Neural cell (in vitro differentiated cells): ENCODE measurements at regions not wholly inside any gene's neighbourhood (a gene's known extent, or its start where the extent isn't known, plus 50 kb on each side); places are given as distances from the start of the nearest gene placed in this dataset.

ENCODE experiments used
- H2AFZ ChIP-seq: fragments of 200-600, 300-800 bp; sonication (generic), shearing (Covaris generic); 2 replicates; pipeline ENCODE4 v1.6.0; 2014; ENCODE audit warnings: low read depth, mild to moderate bottlenecking, antibody characterized with exemption, low read length, moderate library complexity
- H3F3A ChIP-seq: fragments of 200-600 bp; shearing (Covaris generic); 2 replicates; pipeline ENCODE4 v1.6.1; 2016; ENCODE audit warnings: mild to moderate bottlenecking, moderate library complexity, mixed read lengths, antibody characterized with exemption, low read length; ENCODE audit not compliant: insufficient read depth, poor library complexity, severe bottlenecking
- H3K27ac ChIP-seq: fragments of 200-600, 300-800 bp; sonication (generic), shearing (Covaris generic); 2 replicates; pipeline ENCODE4 v1.5.1; 2014; ENCODE audit warnings: mild to moderate bottlenecking, low read length, moderate library complexity
- H3K27me3 ChIP-seq: fragments of 300-800, 200-600 bp; sonication (generic), shearing (Covaris generic); 2 replicates; pipeline ENCODE4 v1.6.0; 2014; ENCODE audit warnings: mild to moderate bottlenecking, low read depth, low read length, moderate library complexity; ENCODE audit not compliant: insufficient read depth
- H3K36me3 ChIP-seq: fragments of 300-800, 200-600 bp; sonication (generic), shearing (Covaris generic); 2 replicates; pipeline ENCODE4 v1.5.1; 2014; ENCODE audit warnings: mild to moderate bottlenecking, antibody characterized with exemption, low read length, moderate library complexity; ENCODE audit not compliant: insufficient read depth
- H3K4me2 ChIP-seq: fragments of 300-800, 200-600 bp; sonication (generic), shearing (Covaris generic); 2 replicates; pipeline ENCODE4 v1.6.0; 2014; ENCODE audit warnings: mild to moderate bottlenecking, low read length
- H3K4me3 ChIP-seq: fragments of 300-800, 200-600 bp; sonication (generic), shearing (Covaris generic); 2 replicates; pipeline ENCODE4 v1.5.1; 2014; ENCODE audit warnings: mild to moderate bottlenecking, low read length, moderate library complexity
- H3K79me2 ChIP-seq: fragments of 200-600 bp; shearing (Covaris generic); replicated peaks from 2 replicates; pipeline ENCODE4 v1.6.0; 2014; ENCODE audit warnings: mild to moderate bottlenecking, low read length, moderate library complexity; ENCODE audit not compliant: insufficient read depth
- H3K9ac ChIP-seq: fragments of 300-800, 200-600 bp; sonication (generic), shearing (Covaris generic); 2 replicates; pipeline ENCODE4 v1.6.1; 2016; ENCODE audit warnings: mild to moderate bottlenecking, low read length, mixed read lengths
- H3K9me2 ChIP-seq: fragments of 200-600 bp; shearing (Covaris generic); 2 replicates; pipeline ENCODE4 v1.6.1; 2016; ENCODE audit warnings: mild to moderate bottlenecking, low read length, mixed read lengths; ENCODE audit not compliant: insufficient read depth
- H3K9me3 ChIP-seq: fragments of 200-600, 300-800 bp; sonication (generic), shearing (Covaris generic); 2 replicates; pipeline ENCODE4 v1.6.1; 2016; ENCODE audit warnings: mild to moderate bottlenecking, mixed run types, low read length, moderate library complexity, mixed read lengths
- H4K20me1 ChIP-seq: fragments of 200-600 bp; shearing (Covaris generic); 2 replicates; pipeline ENCODE4 v1.6.1; 2016; ENCODE audit warnings: mild to moderate bottlenecking, mixed run types; ENCODE audit not compliant: insufficient read depth
- EP300 ChIP-seq: fragments of 450-650 bp; conservative IDR thresholded peaks from 2 replicates; pipeline ENCODE4 v1.6.1; 2014; ENCODE audit warnings: antibody characterized with exemption, mild to moderate bottlenecking, moderate library complexity; ENCODE audit not compliant: poor library complexity, severe bottlenecking
- EZH2 ChIP-seq: fragments of 200-600, 300-800 bp; shearing (Covaris generic), sonication (generic); IDR thresholded peaks from 2 replicates; pipeline ENCODE4 v1.6.1; 2014; ENCODE audit warnings: antibody characterized with exemption, low read length, borderline replicate concordance, mild to moderate bottlenecking; ENCODE audit not compliant: insufficient read depth, poor library complexity, severe bottlenecking
- MXI1 ChIP-seq: fragments of 450-650 bp; conservative IDR thresholded peaks from 2 replicates; pipeline ENCODE4 v1.6.1; 2014; ENCODE audit warnings: antibody characterized with exemption, mild to moderate bottlenecking; ENCODE audit not compliant: poor library complexity, severe bottlenecking
- POLR2AphosphoS5 ChIP-seq: IDR thresholded peaks from 2 replicates; pipeline ENCODE4 v1.6.1; 2012
- RAD21 ChIP-seq: fragments of 450-650 bp; conservative IDR thresholded peaks from 2 replicates; pipeline ENCODE4 v1.6.1; 2014; ENCODE audit warnings: antibody characterized with exemption, mild to moderate bottlenecking, moderate library complexity
- REST ChIP-seq: IDR thresholded peaks from 2 replicates; pipeline ENCODE4 v1.6.1; 2012; ENCODE audit warnings: borderline replicate concordance
- SMC3 ChIP-seq: fragments of 450-650 bp; conservative IDR thresholded peaks from 2 replicates; pipeline ENCODE4 v1.6.1; 2014; ENCODE audit warnings: antibody characterized with exemption, mild to moderate bottlenecking, moderate library complexity; ENCODE audit not compliant: poor library complexity
- TAF1 ChIP-seq: IDR thresholded peaks from 2 replicates; pipeline ENCODE4 v1.6.1; 2012; ENCODE audit warnings: low read depth
- TF ChIP-seq, protein P1 (sequence below): fragments of 450-650 bp; IDR thresholded peaks from 2 replicates; pipeline ENCODE4 v1.5.1; 2014; ENCODE audit warnings: antibody characterized with exemption, mild to moderate bottlenecking, moderate library complexity; ENCODE audit not compliant: poor library complexity, severe bottlenecking

DNA sequence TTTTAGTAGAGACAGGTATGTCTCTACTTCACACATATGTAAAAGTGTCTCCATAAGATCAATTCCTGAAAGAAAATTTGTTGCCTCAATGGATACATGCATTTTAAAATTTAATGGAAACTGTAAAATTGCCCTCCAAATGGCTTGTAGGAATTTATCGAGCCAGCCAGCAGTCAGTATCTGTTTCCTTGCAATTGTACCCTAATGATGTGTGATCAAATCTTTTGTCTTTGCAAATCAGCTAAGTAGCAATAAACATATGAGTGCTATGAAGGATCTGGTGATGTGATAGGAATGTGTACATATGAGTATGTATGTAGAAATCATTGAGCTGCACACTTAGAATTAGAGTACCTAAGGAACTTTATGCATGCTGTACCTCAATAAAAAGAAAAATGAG is 253.0 kb downstream of the MAFB start:
- no peaks in the 10 kb centered on the region for H3K79me2 ChIP-seq
- TF ChIP-seq SMC3 (no peak), MXI1 (no peak), TAF1 (no peak), POLR2AphosphoS5 (no peak), EZH2 (no peak), EP300 (no peak), RAD21 (no peak), REST (no peak)
- TF ChIP-seq, protein P1, sequence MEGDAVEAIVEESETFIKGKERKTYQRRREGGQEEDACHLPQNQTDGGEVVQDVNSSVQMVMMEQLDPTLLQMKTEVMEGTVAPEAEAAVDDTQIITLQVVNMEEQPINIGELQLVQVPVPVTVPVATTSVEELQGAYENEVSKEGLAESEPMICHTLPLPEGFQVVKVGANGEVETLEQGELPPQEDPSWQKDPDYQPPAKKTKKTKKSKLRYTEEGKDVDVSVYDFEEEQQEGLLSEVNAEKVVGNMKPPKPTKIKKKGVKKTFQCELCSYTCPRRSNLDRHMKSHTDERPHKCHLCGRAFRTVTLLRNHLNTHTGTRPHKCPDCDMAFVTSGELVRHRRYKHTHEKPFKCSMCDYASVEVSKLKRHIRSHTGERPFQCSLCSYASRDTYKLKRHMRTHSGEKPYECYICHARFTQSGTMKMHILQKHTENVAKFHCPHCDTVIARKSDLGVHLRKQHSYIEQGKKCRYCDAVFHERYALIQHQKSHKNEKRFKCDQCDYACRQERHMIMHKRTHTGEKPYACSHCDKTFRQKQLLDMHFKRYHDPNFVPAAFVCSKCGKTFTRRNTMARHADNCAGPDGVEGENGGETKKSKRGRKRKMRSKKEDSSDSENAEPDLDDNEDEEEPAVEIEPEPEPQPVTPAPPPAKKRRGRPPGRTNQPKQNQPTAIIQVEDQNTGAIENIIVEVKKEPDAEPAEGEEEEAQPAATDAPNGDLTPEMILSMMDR = no peak
- H4K20me1 ChIP-seq = no peaks in the 10 kb centered on the region
- no peaks in the 10 kb centered on the region for H3F3A ChIP-seq
- no peak overlapping the region for H2AFZ ChIP-seq
- no peak overlapping the region for H3K27ac ChIP-seq
- no peaks in the 10 kb centered on the region for H3K27me3 ChIP-seq
- no peaks in the 10 kb centered on the region for H3K9me2 ChIP-seq
- H3K9me3 ChIP-seq = no peaks in the 10 kb centered on the region
- H3K9ac ChIP-seq = no peak overlapping the region
- H3K4me3 ChIP-seq = no peak overlapping the region
- H3K36me3 ChIP-seq = no peaks in the 10 kb centered on the region
- no peak overlapping the region for H3K4me2 ChIP-seq

GRCh38 chr20:40435146-40435895 is 253.7 kb downstream of the MAFB start:
- H3F3A ChIP-seq = no peaks in the 10 kb centered on the region
- no peak overlapping the region for H3K4me2 ChIP-seq
- H2AFZ ChIP-seq = no peak overlapping the region
- H4K20me1 ChIP-seq = no peaks in the 10 kb centered on the region
- H3K27me3 ChIP-seq = no peaks in the 10 kb centered on the region
- no peaks in the 10 kb centered on the region for H3K36me3 ChIP-seq
- H3K9me2 ChIP-seq = no peaks in the 10 kb centered on the region
- no peak overlapping the region for H3K27ac ChIP-seq
- TF ChIP-seq MXI1 (no peak), TAF1 (no peak), EP300 (no peak)
- H3K9ac ChIP-seq = no peak overlapping the region
- H3K4me3 ChIP-seq = no peak overlapping the region
- H3K79me2 ChIP-seq = no peaks in the 10 kb centered on the region
- H3K9me3 ChIP-seq = no peaks in the 10 kb centered on the region
